Stimulated activated CD4-positive, alpha-beta T cell treated with anti-CD3 and anti-CD28 coated beads, TNF-alpha, amount 100 ng/mL, for 4 hours (primary cell): ENCODE measurements at regions not wholly inside any gene's neighbourhood (a gene's known extent, or its start where the extent isn't known, plus 50 kb on each side); places are given as distances from the start of the nearest gene placed in this dataset.

ENCODE experiments used
- DNase-seq, 3 experiments: peaks; one replicate each; pipeline ENCODE4 v3.0.0-alpha.2; 2020; ENCODE audit warnings: low read depth in 3 of 3

GRCh38 chr2:226213717-226214116 lies 585.9 kb downstream of the IRS1 start:
- no peak for DNase-seq

- DNase-seq = no peak
These were observed 588.2 kb downstream of the IRS1 start for GRCh38 chr2:226211439-226211838.

- no peak for DNase-seq
These were observed 590.9 kb downstream of the IRS1 start for GRCh38 chr2:226208726-226209125.

- no peak for DNase-seq
These were observed 591.9 kb downstream of the IRS1 start for GRCh38 chr2:226207671-226208070.

- no peak for DNase-seq
These were observed 600.1 kb downstream of the IRS1 start for GRCh38 chr2:226199555-226199954.

GRCh38 chr2:226198956-226199355 lies 600.7 kb downstream of the IRS1 start:
- no peak for DNase-seq

- DNase-seq = no peak
These were observed 609.0 kb downstream of the IRS1 start for GRCh38 chr2:226190479-226191252.

- DNase-seq = no peak
These were observed 610.6 kb downstream of the IRS1 start for GRCh38 chr2:226189061-226189460.

GRCh38 chr2:226187616-226188015 lies 612.0 kb downstream of the IRS1 start:
- no peak for DNase-seq

GRCh38 chr2:226187156-226187555 lies 612.5 kb downstream of the IRS1 start:
- no peak for DNase-seq

- no peak for DNase-seq
These were observed 613.9 kb downstream of the IRS1 start for GRCh38 chr2:226185616-226186211.

- DNase-seq = no peak
These were observed 614.5 kb downstream of the IRS1 start for GRCh38 chr2:226184940-226185615.

- DNase-seq = no peak
These were observed 615.1 kb downstream of the IRS1 start for GRCh38 chr2:226184540-226184939.

GRCh38 chr2:226183550-226183949 lies 616.1 kb downstream of the IRS1 start:
- no peak for DNase-seq

- DNase-seq = no peak
These were observed 616.6 kb downstream of the IRS1 start for GRCh38 chr2:226183033-226183432.

GRCh38 chr2:226181909-226182308 lies 617.7 kb downstream of the IRS1 start:
- DNase-seq = no peak

GRCh38 chr2:226180281-226180884 lies 619.2 kb downstream of the IRS1 start:
- DNase-seq = no peak

- no peak for DNase-seq
These were observed 620.6 kb downstream of the IRS1 start for GRCh38 chr2:226179010-226179409.

GRCh38 chr2:226176283-226176984 lies 623.2 kb downstream of the IRS1 start:
- no peak for DNase-seq

- no peak for DNase-seq
These were observed 625.2 kb downstream of the IRS1 start for GRCh38 chr2:226174390-226174789.

GRCh38 chr2:226172939-226173338 lies 626.7 kb downstream of the IRS1 start:
- DNase-seq = no peak

GRCh38 chr2:226172309-226172708 lies 627.3 kb downstream of the IRS1 start:
- DNase-seq = no peak
